Right ventricle myocardium superior (tissue), 1 donor: ENCODE measurements at regions not wholly inside any gene's neighbourhood (a gene's known extent, or its start where the extent isn't known, plus 50 kb on each side); places are given as distances from the start of the nearest gene placed in this dataset.

Experiments
- ATAC-seq: fragments of 200-7000 bp; cut with Tn5 transposase; one replicate; pipeline ENCODE4 v1.9.1; 2020; ENCODE audit warnings: mild to moderate bottlenecking; ENCODE audit not compliant: poor library complexity
- DNase-seq: peaks from one replicate; pipeline ENCODE4 v3.0.0-alpha.2; 2020
- intact Hi-C: fragments of 100-400 bp; cut with DNase I; formaldehyde crosslinking; loops from one replicate; pipeline ENCODE4 v1.11.2; 2022
- donor health status: DM: no; HTN: yes; CAD: no; lungs with severe emphysema.

GRCh38 chr20:22308934-22309333 lies 275.4 kb downstream of the FOXA2 start:
- ATAC-seq, result no peak
- no peak for DNase-seq
- intact Hi-C loops, result no loop called here

- ATAC-seq (no peak), DNase-seq (no peak)
- intact Hi-C loops, result no loop called here
Observed at GRCh38 chr20:22307409-22307808, 277.0 kb downstream of the FOXA2 start.

DNA sequence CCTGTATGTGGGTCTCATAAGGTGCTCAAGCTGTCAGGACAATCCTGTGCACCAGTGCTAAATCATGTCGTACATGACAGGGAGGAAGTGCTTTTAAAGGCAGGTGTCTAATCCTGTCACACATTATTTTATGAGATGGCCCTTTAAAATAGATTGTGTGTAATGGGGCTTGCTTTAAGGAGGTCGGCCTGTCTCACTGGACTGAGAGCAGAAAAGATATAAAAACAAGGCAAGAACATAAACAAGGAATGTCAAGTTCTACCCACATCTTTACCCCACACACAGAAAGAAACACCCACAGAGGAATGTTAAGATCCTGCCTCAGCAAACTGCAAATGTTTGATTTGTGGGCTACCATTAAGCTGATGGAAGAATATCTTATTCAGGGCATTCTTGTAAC lies 279.0 kb downstream of the FOXA2 start:
- ATAC-seq (no peak), DNase-seq (no peak)
- intact Hi-C loops, result no loop called here

DNA sequence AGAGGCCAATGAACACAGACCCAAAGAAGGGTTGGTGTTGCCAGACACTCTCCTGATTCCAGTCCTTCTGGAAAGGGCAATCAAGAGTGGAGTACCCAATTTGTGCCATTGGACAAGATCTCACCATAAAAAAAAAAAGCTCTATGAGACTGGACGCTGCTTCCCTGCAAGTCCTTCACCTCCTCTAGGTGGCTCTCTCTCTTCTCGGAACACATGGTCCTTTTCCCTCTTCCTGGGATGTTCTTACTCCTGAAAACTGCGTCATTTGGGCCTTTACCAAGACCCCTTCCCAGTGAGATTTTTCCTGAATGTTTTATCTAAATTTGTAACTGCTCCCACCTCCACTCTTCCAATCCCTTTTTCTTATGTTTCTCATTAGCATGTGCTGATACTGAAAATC lies 280.8 kb downstream of the FOXA2 start:
- DNase-seq, result no peak
- intact Hi-C loops, result no loop called here
- no peak for ATAC-seq

- intact Hi-C loops, result no loop called here
- no peak for ATAC-seq
- no peak for DNase-seq
Observed at GRCh38 chr20:22302039-22302438, 282.3 kb downstream of the FOXA2 start.

GRCh38 chr20:22293886-22294285 lies 290.5 kb downstream of the FOXA2 start:
- DNase-seq (no peak), ATAC-seq (no peak)
- intact Hi-C loops, result no loop called here

DNA sequence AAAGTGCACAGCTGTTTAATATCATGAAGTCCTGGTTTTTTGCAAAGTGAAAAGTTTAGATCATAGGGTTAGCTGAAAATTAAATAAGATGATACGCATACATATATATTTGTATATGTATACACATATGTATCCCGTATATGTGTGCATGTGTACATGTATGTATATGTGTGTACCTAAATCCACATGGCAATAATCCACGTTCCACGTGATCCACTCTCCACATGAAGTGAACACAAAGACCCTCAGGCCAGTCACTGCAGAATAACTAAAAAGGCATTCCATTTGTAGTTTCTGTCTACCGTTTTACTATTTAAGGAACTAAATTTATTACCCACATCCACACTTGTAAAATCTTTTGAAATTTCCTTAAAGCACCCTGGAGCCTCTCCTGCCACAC lies 294.9 kb downstream of the FOXA2 start:
- intact Hi-C loops, result no loop called here
- ATAC-seq, result no peak
- no peak for DNase-seq

DNA sequence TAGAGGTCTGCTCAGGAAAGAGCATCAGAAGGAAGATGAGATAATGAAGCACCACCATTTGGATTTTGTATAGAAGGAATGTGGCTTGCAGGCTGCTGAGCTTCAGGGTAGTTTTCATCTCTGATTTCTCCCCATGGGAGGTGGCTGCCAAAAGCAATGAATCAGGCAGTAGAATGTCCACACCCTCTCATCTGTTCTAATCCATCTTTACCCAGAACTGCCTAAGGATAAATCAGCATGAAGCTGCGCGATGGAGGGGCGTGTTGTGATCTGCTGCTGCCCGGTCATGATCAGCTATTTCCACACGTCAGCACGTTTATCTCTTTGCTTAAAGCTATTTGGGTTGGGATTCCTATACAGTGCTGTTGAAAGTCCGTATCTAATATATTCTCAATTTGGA lies 295.4 kb downstream of the FOXA2 start:
- intact Hi-C loops, result no loop called here
- no peak for DNase-seq
- ATAC-seq, result no peak

DNA sequence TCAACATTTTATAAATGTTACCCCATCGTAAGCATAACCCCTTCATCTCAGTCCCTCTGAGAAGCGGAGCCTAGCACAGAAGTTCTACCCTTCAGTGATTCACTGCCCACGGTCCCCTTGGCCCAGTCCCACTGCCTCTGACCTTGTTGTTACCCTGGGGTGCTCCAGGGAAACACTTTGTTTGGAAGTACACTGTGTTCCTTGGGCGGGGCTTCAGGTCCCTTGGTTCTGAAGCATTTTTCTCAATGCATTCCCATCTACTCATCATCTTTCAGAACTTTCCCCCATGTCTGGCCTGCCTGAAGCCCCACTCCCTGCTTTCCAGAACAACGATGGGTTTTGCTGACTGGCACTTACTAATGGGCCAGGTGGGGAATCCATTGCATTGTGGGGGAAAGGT lies 296.2 kb downstream of the FOXA2 start:
- DNase-seq, result no peak
- ATAC-seq, result no peak
- intact Hi-C loops, result no loop called here

GRCh38 chr20:22285555-22285954 lies 298.8 kb downstream of the FOXA2 start:
- intact Hi-C loops, result no loop called here
- ATAC-seq (no peak), DNase-seq (no peak)

- ATAC-seq, result no peak
- intact Hi-C loops, result no loop called here
- no peak for DNase-seq
Observed at GRCh38 chr20:22282696-22283095, 301.7 kb downstream of the FOXA2 start.

GRCh38 chr20:22274330-22274729 lies 310.0 kb downstream of the FOXA2 start:
- intact Hi-C loops, result no loop called here
- DNase-seq (no peak), ATAC-seq (no peak)

DNA sequence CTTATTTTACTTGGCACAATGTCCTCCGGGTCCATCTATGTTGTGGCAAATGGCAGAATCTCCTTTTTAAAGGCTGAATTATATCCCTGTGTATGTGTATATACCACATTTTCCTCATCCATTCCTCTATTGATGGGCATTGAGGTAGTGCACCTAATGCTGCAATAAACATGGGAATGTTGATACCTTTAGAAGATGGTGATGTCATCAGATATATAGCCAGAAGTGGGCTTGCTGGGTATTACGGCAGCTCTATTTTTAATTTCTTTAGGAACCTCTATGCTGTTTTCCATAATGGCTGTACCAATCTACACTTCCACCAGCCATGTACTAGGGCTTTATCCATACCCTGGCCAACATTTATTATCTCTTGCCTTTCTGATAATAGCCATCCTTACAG lies 315.7 kb downstream of the FOXA2 start:
- ATAC-seq (no peak), DNase-seq (no peak)
- intact Hi-C loops, result no loop called here

- ATAC-seq (no peak), DNase-seq (no peak)
- intact Hi-C loops, result no loop called here
Observed at GRCh38 chr20:22264917-22265316, 319.5 kb downstream of the FOXA2 start.

GRCh38 chr20:22260506-22260905 lies 323.9 kb downstream of the FOXA2 start:
- no peak for DNase-seq
- intact Hi-C loops, result no loop called here
- ATAC-seq, result no peak

GRCh38 chr20:22257912-22258311 lies 326.5 kb downstream of the FOXA2 start:
- intact Hi-C loops, result no loop called here
- DNase-seq, result no peak
- ATAC-seq, result no peak

DNA sequence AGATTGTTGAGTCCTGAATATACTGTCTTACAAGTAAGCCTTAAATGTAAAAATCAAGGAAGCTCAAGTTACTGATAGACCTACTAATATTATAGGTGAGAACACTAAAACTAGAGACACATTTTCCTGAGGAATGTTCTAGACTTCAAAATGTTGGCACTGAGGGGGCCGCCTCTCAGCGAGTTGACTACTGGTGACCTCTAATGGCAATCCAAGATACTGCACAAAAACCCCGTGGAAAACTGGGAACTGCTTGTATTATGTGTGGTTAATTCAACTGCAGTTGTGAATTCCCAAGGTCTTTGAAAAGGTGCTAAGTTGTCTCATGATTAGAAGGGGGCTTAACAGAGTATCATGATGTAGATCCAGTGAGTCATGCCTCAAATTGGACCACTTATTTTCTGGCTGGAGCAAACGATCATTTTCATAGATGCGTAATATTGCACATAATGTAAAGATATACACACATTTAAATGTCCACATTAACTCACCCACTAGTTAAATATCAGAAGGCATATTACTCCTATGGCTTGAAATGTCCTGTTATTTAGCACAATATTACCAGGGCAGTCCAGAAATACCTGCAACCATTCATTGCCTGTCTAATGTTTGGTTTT lies 336.2 kb downstream of the FOXA2 start:
- no peak for ATAC-seq
- intact Hi-C loops, result no loop called here
- no peak for DNase-seq

DNA sequence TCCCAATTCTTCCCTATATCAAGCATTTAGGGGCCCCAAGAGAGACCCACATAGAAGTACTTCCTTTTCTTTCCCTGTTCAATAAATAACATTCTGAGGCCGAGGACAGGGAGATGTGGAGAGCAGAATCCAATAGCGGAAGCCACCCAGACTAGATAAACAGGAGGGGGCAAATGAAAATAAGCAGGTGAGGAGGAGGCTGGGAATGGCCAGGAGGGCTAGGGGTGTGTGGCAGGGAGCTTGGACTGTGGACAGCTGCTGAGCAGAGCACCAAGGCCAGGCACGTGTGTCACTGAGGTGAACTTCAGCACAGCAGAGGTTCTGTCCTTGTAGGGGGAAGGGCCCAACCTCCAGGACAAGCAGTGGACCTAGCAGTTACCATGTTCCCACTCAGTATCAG lies 339.2 kb downstream of the FOXA2 start:
- intact Hi-C loops, result no loop called here
- no peak for DNase-seq
- ATAC-seq, result no peak

DNA sequence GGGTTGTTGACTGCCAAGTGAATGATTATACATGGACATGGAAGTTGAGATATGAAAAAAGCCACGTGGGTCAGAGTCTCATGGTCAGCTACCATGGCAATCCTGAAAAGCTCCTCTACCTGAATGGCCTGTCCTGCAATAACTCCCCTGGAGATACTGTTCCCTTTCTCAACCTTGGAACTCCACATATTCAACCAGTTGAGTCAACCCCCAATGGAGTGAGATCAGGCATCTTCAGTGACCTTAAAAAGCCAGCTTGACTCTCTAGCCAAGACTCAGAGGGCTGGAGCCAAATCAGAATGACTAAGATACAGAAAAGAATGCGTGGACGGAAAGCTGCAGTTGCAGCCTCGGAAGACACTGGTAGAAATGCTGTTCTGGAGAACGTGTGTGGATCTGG lies 341.3 kb downstream of the FOXA2 start:
- intact Hi-C loops, result no loop called here
- DNase-seq (no peak), ATAC-seq (no peak)

DNA sequence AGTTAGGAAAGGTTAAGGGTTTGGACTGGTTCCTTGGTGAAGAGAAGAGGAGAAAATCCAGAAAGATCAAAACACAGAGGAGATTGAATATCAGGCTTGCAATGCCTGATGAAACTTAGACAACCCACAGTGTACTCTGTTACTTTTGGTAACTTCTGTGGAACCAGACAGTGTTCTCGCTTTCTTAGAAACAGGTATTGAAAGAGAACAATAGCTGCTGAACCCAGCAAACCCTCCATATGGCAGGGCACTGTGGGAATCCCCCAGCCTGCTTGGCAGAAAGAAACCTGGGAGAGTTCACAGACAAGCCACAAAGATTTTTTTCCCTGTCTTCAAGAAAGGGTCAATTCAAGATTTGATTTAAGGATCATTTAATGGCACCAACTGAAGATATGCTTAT lies 342.8 kb downstream of the FOXA2 start:
- intact Hi-C loops, result no loop called here
- no peak for ATAC-seq

GRCh38 chr20:22232923-22233322 lies 351.4 kb downstream of the FOXA2 start:
- DNase-seq, result no peak
- intact Hi-C loops, result no loop called here
- no peak for ATAC-seq

More for the DNA sequence above, 342.8 kb downstream of the FOXA2 start:
- no peak for DNase-seq
